Stomach (tissue), 4 donors: ENCODE measurements at regions not wholly inside any gene's neighbourhood (a gene's known extent, or its start where the extent isn't known, plus 50 kb on each side); places are given as distances from the start of the nearest gene placed in this dataset.

ENCODE experiments used
- POLR2A ChIP-seq, 4 donors: fragments of 450-650 bp; IDR thresholded peaks; one replicate each; pipeline ENCODE4 v1.6.1; 2016; ENCODE audit warnings: antibody characterized with exemption in 4 of 4, control low read depth in 2 of 4, mild to moderate bottlenecking in 1 of 4, moderate library complexity in 1 of 4
- POLR2AphosphoS5 ChIP-seq, 3 donors: sonication (generic); formaldehyde crosslinking; IDR thresholded peaks; one replicate each; pipeline ENCODE4 v1.6.1; 2016; ENCODE audit warnings: antibody characterized with exemption in 3 of 3
- TF ChIP-seq, protein P1 (sequence below), 7 experiments: fragments of 450-650 bp in 4 of 7; fragments of 200-600 bp in 3 of 7; sonication (generic) in 3 of 7; IDR thresholded peaks; one replicate each; pipeline ENCODE4 v1.5.1; 2016 to 2019; ENCODE audit warnings: antibody characterized with exemption in 7 of 7, control low read depth in 2 of 7, mild to moderate bottlenecking in 1 of 7

DNA sequence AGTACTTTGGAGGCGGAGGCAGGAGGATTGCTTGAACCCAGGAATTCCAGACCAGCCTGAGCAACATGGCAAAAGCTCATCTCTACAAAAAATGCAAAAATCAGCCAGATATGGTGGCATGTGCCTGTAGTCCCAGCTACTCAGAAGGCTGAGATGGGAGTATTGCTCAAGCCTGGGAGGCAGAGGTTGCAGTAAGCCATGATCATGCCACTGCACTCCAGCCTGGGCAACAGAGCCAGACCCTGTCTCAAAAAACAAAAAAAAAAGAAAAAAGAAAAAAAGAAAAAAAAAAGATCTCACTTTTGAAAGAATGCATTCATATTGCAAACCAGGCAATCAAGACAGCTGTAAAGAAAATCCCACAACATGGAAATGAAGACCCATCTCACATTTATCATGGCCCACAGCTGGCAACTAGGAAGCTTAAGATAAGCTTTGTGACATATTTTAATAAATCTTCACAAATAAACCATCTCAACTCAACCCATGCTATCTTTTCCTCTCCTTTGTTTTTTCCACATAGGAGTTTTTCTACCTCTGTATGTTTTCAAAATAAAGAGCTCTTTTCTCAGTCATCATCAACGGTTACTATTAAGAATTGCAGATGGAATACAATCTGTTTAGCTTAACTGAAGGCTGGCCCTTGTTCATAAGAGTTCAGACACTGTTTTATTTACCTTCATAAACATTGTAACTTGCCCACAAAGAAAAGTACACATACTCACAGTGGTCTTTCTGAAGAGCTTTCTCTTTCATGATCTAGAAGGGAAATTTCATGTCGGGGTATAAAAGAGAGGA, 137.0 kb downstream of the MREG start:
- TF ChIP-seq, protein P1, sequence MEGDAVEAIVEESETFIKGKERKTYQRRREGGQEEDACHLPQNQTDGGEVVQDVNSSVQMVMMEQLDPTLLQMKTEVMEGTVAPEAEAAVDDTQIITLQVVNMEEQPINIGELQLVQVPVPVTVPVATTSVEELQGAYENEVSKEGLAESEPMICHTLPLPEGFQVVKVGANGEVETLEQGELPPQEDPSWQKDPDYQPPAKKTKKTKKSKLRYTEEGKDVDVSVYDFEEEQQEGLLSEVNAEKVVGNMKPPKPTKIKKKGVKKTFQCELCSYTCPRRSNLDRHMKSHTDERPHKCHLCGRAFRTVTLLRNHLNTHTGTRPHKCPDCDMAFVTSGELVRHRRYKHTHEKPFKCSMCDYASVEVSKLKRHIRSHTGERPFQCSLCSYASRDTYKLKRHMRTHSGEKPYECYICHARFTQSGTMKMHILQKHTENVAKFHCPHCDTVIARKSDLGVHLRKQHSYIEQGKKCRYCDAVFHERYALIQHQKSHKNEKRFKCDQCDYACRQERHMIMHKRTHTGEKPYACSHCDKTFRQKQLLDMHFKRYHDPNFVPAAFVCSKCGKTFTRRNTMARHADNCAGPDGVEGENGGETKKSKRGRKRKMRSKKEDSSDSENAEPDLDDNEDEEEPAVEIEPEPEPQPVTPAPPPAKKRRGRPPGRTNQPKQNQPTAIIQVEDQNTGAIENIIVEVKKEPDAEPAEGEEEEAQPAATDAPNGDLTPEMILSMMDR (IDR thresholded peaks at IDR 0.05) = no peak
- TF ChIP-seq POLR2AphosphoS5 (IDR thresholded peaks at IDR 0.05) = no peak
- TF ChIP-seq POLR2A (IDR thresholded peaks at IDR 0.05) = no peak
